ENCODE measurements at regions not wholly inside any gene's neighbourhood (a gene's known extent, or its start where the extent isn't known, plus 50 kb on each side); places are given as distances from the start of the nearest gene placed in this dataset.

DNA sequence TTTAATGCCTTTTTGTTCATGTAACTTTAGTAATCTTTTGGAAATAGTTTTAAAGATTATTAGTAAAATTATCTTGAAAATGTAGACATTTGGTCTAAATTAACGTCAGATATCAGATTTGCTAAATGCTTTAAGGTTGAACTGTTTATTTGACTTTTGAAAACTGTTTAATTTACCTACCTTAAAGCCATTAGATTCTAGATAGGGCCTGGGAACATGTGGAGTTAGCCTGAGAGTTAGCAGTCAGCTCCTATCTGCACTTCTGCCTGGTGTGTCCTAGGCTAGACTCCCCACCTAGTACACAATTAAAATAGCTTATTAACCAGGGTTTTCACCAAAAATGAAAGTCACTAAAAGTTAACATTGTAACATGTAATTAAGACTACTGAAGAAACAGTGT is 53.7 kb upstream of the CFAP20DC start:
- TF ChIP-seq, protein P1, sequence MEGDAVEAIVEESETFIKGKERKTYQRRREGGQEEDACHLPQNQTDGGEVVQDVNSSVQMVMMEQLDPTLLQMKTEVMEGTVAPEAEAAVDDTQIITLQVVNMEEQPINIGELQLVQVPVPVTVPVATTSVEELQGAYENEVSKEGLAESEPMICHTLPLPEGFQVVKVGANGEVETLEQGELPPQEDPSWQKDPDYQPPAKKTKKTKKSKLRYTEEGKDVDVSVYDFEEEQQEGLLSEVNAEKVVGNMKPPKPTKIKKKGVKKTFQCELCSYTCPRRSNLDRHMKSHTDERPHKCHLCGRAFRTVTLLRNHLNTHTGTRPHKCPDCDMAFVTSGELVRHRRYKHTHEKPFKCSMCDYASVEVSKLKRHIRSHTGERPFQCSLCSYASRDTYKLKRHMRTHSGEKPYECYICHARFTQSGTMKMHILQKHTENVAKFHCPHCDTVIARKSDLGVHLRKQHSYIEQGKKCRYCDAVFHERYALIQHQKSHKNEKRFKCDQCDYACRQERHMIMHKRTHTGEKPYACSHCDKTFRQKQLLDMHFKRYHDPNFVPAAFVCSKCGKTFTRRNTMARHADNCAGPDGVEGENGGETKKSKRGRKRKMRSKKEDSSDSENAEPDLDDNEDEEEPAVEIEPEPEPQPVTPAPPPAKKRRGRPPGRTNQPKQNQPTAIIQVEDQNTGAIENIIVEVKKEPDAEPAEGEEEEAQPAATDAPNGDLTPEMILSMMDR (IDR thresholded peaks at IDR 0.05; ENCODE audit: low read depth, low read length, missing input control): no peak
- TF ChIP-seq JUND (IDR thresholded peaks at IDR 0.05) (no peak), YY1 (IDR thresholded peaks at IDR 0.05) (no peak)
- TF ChIP-seq, protein P2, sequence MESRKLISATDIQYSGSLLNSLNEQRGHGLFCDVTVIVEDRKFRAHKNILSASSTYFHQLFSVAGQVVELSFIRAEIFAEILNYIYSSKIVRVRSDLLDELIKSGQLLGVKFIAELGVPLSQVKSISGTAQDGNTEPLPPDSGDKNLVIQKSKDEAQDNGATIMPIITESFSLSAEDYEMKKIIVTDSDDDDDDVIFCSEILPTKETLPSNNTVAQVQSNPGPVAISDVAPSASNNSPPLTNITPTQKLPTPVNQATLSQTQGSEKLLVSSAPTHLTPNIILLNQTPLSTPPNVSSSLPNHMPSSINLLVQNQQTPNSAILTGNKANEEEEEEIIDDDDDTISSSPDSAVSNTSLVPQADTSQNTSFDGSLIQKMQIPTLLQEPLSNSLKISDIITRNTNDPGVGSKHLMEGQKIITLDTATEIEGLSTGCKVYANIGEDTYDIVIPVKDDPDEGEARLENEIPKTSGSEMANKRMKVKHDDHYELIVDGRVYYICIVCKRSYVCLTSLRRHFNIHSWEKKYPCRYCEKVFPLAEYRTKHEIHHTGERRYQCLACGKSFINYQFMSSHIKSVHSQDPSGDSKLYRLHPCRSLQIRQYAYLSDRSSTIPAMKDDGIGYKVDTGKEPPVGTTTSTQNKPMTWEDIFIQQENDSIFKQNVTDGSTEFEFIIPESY (IDR thresholded peaks at IDR 0.05): no peak
- TF ChIP-seq, protein P3, sequence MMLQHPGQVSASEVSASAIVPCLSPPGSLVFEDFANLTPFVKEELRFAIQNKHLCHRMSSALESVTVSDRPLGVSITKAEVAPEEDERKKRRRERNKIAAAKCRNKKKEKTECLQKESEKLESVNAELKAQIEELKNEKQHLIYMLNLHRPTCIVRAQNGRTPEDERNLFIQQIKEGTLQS (IDR thresholded peaks at IDR 0.05): no peak
